ENCODE measurements at regions not wholly inside any gene's neighbourhood (a gene's known extent, or its start where the extent isn't known, plus 50 kb on each side); places are given as distances from the start of the nearest gene placed in this dataset.

GRCh38 chr7:19623676-19624075 is 85.2 kb downstream of the POLR1F start:
- no peaks in the 10 kb centered on the region for H3K36me3 ChIP-seq
- H3K27ac ChIP-seq, result no peak overlapping the region
- peak in 1 of 2 donors; percentile 2 for DNase-seq
- no peaks in the 10 kb centered on the region for H3K4me1 ChIP-seq
- no peaks in the 10 kb centered on the region for H3K27me3 ChIP-seq
- H3K4me3 ChIP-seq, result no peak overlapping the region
- TF ChIP-seq, protein P1, sequence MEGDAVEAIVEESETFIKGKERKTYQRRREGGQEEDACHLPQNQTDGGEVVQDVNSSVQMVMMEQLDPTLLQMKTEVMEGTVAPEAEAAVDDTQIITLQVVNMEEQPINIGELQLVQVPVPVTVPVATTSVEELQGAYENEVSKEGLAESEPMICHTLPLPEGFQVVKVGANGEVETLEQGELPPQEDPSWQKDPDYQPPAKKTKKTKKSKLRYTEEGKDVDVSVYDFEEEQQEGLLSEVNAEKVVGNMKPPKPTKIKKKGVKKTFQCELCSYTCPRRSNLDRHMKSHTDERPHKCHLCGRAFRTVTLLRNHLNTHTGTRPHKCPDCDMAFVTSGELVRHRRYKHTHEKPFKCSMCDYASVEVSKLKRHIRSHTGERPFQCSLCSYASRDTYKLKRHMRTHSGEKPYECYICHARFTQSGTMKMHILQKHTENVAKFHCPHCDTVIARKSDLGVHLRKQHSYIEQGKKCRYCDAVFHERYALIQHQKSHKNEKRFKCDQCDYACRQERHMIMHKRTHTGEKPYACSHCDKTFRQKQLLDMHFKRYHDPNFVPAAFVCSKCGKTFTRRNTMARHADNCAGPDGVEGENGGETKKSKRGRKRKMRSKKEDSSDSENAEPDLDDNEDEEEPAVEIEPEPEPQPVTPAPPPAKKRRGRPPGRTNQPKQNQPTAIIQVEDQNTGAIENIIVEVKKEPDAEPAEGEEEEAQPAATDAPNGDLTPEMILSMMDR (IDR thresholded peaks at IDR 0.05), result no peak
- TF ChIP-seq POLR2A (IDR thresholded peaks at IDR 0.05) (no peak), POLR2AphosphoS5 (IDR thresholded peaks at IDR 0.05) (no peak), EP300 (IDR thresholded peaks at IDR 0.05) (no peak)
- peaks cover 0 to 10% (median 3%) of the 10 kb centered on the region in 4 donors for H3K9me3 ChIP-seq
- WGBS, 5 donors, result 48 to 65% (median 53%) methylated on average over 1 of the region's 1 CpG
- intact Hi-C loops (cut with DNase I; ENCODE audit: low total_unique reads), result no loop called here

- Histone ChIP-seq H3K27ac (no peak overlapping the region), H3K9me3 (peaks cover 0 to 5% (median 2%) of the 10 kb centered on the region in 4 donors), H3K4me3 (no peak overlapping the region), H3K36me3 (no peaks in the 10 kb centered on the region), H3K4me1 (no peaks in the 10 kb centered on the region), H3K27me3 (no peaks in the 10 kb centered on the region)
- intact Hi-C loops (cut with DNase I; ENCODE audit: low total_unique reads), result no loop called here
- 62 to 79% (median 77%) methylated on average over 2 of the region's 2 CpGs for WGBS, 5 donors
- TF ChIP-seq EP300 (IDR thresholded peaks at IDR 0.05) (no peak), POLR2A (IDR thresholded peaks at IDR 0.05) (no peak), POLR2AphosphoS5 (IDR thresholded peaks at IDR 0.05) (no peak)
- TF ChIP-seq, protein P1 (IDR thresholded peaks at IDR 0.05), result no peak
- DNase-seq, result no peak
Measured at GRCh38 chr7:19621740-19622139, 87.1 kb downstream of the POLR1F start.

- H3K36me3 ChIP-seq, result no peaks in the 10 kb centered on the region
- H3K4me3 ChIP-seq, result no peak overlapping the region
- DNase-seq, result peak in 1 of 2 donors; percentile 6
- TF ChIP-seq, protein P1 (IDR thresholded peaks at IDR 0.05), result no peak
- no peak for TF ChIP-seq EP300 (IDR thresholded peaks at IDR 0.05)
- TF ChIP-seq POLR2AphosphoS5 (IDR thresholded peaks at IDR 0.05), result no peak
- intact Hi-C loops (cut with DNase I; ENCODE audit: low total_unique reads), result no loop called here
- peaks cover 0 to 5% (median 2%) of the 10 kb centered on the region in 4 donors for H3K9me3 ChIP-seq
- 26 to 54% (median 48%) methylated on average over 2 of the region's 2 CpGs for WGBS, 5 donors
- H3K27ac ChIP-seq, result no peak overlapping the region
- H3K27me3 ChIP-seq, result no peaks in the 10 kb centered on the region
- H3K4me1 ChIP-seq, result no peaks in the 10 kb centered on the region
Measured at GRCh38 chr7:19620470-19620869, 88.4 kb downstream of the POLR1F start.

DNA sequence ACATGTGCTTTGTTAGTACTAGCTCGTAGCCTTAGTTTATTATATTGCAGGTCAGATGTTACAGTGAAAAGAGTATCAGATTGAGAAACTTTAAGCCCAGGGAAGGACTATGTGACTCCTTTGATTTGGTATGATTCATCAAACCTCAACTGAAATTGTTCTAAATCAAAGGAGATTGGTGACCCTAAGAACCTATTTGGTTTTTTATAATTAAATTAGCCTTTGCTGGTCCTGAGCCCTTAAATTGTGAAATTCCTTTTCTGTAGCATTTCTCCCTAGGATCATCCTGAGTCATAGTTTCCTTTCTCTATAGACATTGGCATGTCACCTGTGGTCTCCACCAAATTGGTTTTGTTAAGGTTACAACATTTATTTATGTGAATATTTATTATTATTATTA is 89.7 kb downstream of the POLR1F start:
- H3K27ac ChIP-seq, result no peak overlapping the region
- intact Hi-C loops (cut with DNase I; ENCODE audit: low total_unique reads), result no loop called here
- no peaks in the 10 kb centered on the region for H3K27me3 ChIP-seq
- H3K36me3 ChIP-seq, result no peaks in the 10 kb centered on the region
- H3K4me1 ChIP-seq, result no peaks in the 10 kb centered on the region
- WGBS, 5 donors, result 46 to 70% (median 49%) methylated on average over 1 of the region's 1 CpG
- no peak overlapping the region for H3K4me3 ChIP-seq
- no peak for DNase-seq
- TF ChIP-seq POLR2AphosphoS5 (IDR thresholded peaks at IDR 0.05) (no peak), EP300 (IDR thresholded peaks at IDR 0.05) (no peak), POLR2A (IDR thresholded peaks at IDR 0.05) (no peak)
- TF ChIP-seq, protein P1 (IDR thresholded peaks at IDR 0.05), result no peak
- peaks cover 0 to 4% (median 0%) of the 10 kb centered on the region in 4 donors for H3K9me3 ChIP-seq
